GM12878 (cell line): ENCODE measurements at regions not wholly inside any gene's neighbourhood (a gene's known extent, or its start where the extent isn't known, plus 50 kb on each side); places are given as distances from the start of the nearest gene placed in this dataset.

Source experiments
- ATAC-seq: fragments of 200-7000 bp; cut with Tn5 transposase; 3 replicates; pipeline ENCODE4 v1.9.1; 2020; ENCODE audit warnings: mild to moderate bottlenecking, moderate library complexity
- BruUV-seq: library from RNA; stranded (reverse); fragments of 400-500 nt; replicated peaks from 2 replicates; lab custom pipeline; 2021; lab: Mats Ljungman, UMichigan
- CTCF ChIA-PET: fragments of 300-600 bp; sonication (Branson Sonifier 250); formaldehyde crosslinking; extraction: SDS; loops from one replicate; lab custom pipeline; 2021; ENCODE audit warnings: inconsistent platforms; lab: Yijun Ruan, JAX
- POLR2A ChIA-PET: fragments of 350-600 bp; formaldehyde crosslinking; extraction: SDS; loops from one replicate; lab custom pipeline; 2021; ENCODE audit warnings: inconsistent platforms; lab: Charles Lee
- RAD21 ChIA-PET: fragments of 300-600 bp; sonication (Branson Sonifier 250); formaldehyde crosslinking; loops from one replicate; lab custom pipeline; 2023; ENCODE audit warnings: antibody characterized with exemption; ENCODE audit not compliant: unreplicated experiment; lab: Charles Lee
- SMC1A ChIA-PET: fragments of 300-600 bp; sonication (Branson Sonifier 250); formaldehyde crosslinking; loops from one replicate; lab custom pipeline; 2023; ENCODE audit not compliant: unreplicated experiment, uncharacterized antibody; lab: Charles Lee
- DNase-seq: peaks from one replicate; pipeline ENCODE4 v3.0.0-alpha.2; 2011; ENCODE audit warnings: low read depth, low spot score
- FAIRE-seq: peaks from 3 replicates; lab custom pipeline; 2011; peaks lifted over from hg19 to GRCh38; lab: Jason Lieb, UNC
- H2AFZ ChIP-seq: 2 replicates; pipeline ENCODE4 v1.6.0; 2011; ENCODE audit warnings: low read depth, low read length, control low read depth; ENCODE audit not compliant: control insufficient read depth
- H3K27ac ChIP-seq: 2 replicates; pipeline ENCODE4 v1.5.1; 2011; ENCODE audit warnings: control low read depth; ENCODE audit not compliant: control insufficient read depth, insufficient read depth
- H3K27me3 ChIP-seq, 2 experiments: replicated peaks in 1 of 2; 2 replicates each; pipeline versions ENCODE4 v1.6.0 to v1.6.1; 2011; ENCODE audit warnings: low read length in 1 of 2; ENCODE audit not compliant: control insufficient read depth in 2 of 2, insufficient read depth in 2 of 2
- H3K36me3 ChIP-seq, 2 experiments: 2 replicates each; pipeline ENCODE4 v1.5.1; 2011; ENCODE audit warnings: low read length in 1 of 2; ENCODE audit not compliant: control insufficient read depth in 2 of 2, insufficient read depth in 2 of 2
- H3K4me1 ChIP-seq: 2 replicates; pipeline ENCODE4 v1.6.1; 2011; ENCODE audit warnings: mild to moderate bottlenecking, low read length, moderate library complexity, mixed read lengths; ENCODE audit not compliant: control insufficient read depth, insufficient read depth
- H3K4me2 ChIP-seq: 2 replicates; pipeline ENCODE4 v1.6.0; 2011; ENCODE audit warnings: control low read depth; ENCODE audit not compliant: control insufficient read depth, insufficient read depth
- H3K4me3 ChIP-seq: fragments of 200-600 bp; sonication (generic); 2 replicates; pipeline ENCODE4 v1.5.1; 2016
- H3K79me2 ChIP-seq: 2 replicates; pipeline ENCODE4 v1.6.0; 2011; ENCODE audit warnings: low read length; ENCODE audit not compliant: control insufficient read depth, insufficient read depth
- H3K9ac ChIP-seq: 2 replicates; pipeline ENCODE4 v1.8.0; 2011; ENCODE audit warnings: low read length, control low read depth, mixed read lengths; ENCODE audit not compliant: control insufficient read depth, insufficient read depth
- H3K9me3 ChIP-seq: replicated peaks from 3 replicates; pipeline ENCODE4 v1.5.1; 2011; ENCODE audit warnings: mild to moderate bottlenecking, low read length; ENCODE audit not compliant: control insufficient read depth, insufficient read depth
- H4K20me1 ChIP-seq: 2 replicates; pipeline ENCODE4 v1.6.0; 2011; ENCODE audit not compliant: control insufficient read depth, insufficient read depth
- BACH1 ChIP-seq: fragments of 450-650 bp; IDR thresholded peaks from 2 replicates; pipeline ENCODE4 v1.6.1; 2017; ENCODE audit warnings: mild to moderate bottlenecking, borderline replicate concordance
- CBFB ChIP-seq: IDR thresholded peaks from 2 replicates; pipeline ENCODE4 v1.6.1; 2016; ENCODE audit warnings: antibody characterized with exemption, low read depth
- EED ChIP-seq: sonication (generic); IDR thresholded peaks from 2 replicates; pipeline ENCODE4 v1.6.1; 2016; ENCODE audit warnings: antibody characterized with exemption, low read depth
- FOXK2 ChIP-seq: fragments of 450-650 bp; IDR thresholded peaks from 2 replicates; pipeline ENCODE4 v1.6.1; 2017; ENCODE audit warnings: mild to moderate bottlenecking, moderate library complexity
- FOXM1 ChIP-seq: IDR thresholded peaks from 2 replicates; pipeline ENCODE4 v1.6.1; 2012; ENCODE audit warnings: low read depth, mild to moderate bottlenecking, inconsistent platforms, low read length, moderate library complexity
- KAT2A ChIP-seq: conservative IDR thresholded peaks from 2 replicates; pipeline ENCODE4 v1.6.1; 2011; ENCODE audit warnings: low read depth, low read length; ENCODE audit not compliant: control insufficient read depth
- MEF2B ChIP-seq: fragments of 450-650 bp; IDR thresholded peaks from 2 replicates; pipeline ENCODE4 v1.6.1; 2018; ENCODE audit warnings: mild to moderate bottlenecking, moderate library complexity; ENCODE audit not compliant: partially characterized antibody, poor library complexity, severe bottlenecking
- MYB ChIP-seq: fragments of 150-350 bp; IDR thresholded peaks from 2 replicates; pipeline ENCODE4 v1.6.1; 2014; ENCODE audit warnings: mild to moderate bottlenecking, low read depth, low read length, borderline replicate concordance
- NFYA ChIP-seq: IDR thresholded peaks from 2 replicates; pipeline ENCODE4 v1.6.1; 2011; ENCODE audit warnings: low read depth, mild to moderate bottlenecking, low read length, improper control_type of control experiment, borderline replicate concordance
- NKRF ChIP-seq: fragments of 450-650 bp; conservative IDR thresholded peaks from 2 replicates; pipeline ENCODE4 v1.6.1; 2017; ENCODE audit warnings: mild to moderate bottlenecking, moderate library complexity
- PAX5 ChIP-seq: IDR thresholded peaks from 2 replicates; pipeline ENCODE4 v1.6.1; 2011; ENCODE audit warnings: low read depth, low read length, borderline replicate concordance
- PAX8 ChIP-seq: fragments of 450-650 bp; IDR thresholded peaks from 2 replicates; pipeline ENCODE4 v1.6.1; 2017; ENCODE audit warnings: mild to moderate bottlenecking, moderate library complexity
- SUZ12 ChIP-seq: fragments of 200-600 bp; sonication (generic); IDR thresholded peaks from one replicate; pipeline ENCODE4 v1.6.1; 2018; ENCODE audit warnings: antibody characterized with exemption, mild to moderate bottlenecking; ENCODE audit not compliant: unreplicated experiment
- ZNF217 ChIP-seq: fragments of 450-650 bp; IDR thresholded peaks from 2 replicates; pipeline ENCODE4 v1.6.1; 2017; ENCODE audit warnings: antibody characterized with exemption, mild to moderate bottlenecking
- ZNF24 ChIP-seq: fragments of 450-650 bp; IDR thresholded peaks from 2 replicates; pipeline ENCODE4 v1.6.1; 2017; ENCODE audit warnings: antibody characterized with exemption, mild to moderate bottlenecking
- ZNF274 ChIP-seq: IDR thresholded peaks from one replicate; pipeline ENCODE4 v1.8.0; 2011; ENCODE audit not compliant: insufficient read length, insufficient read depth
- WGBS: methylation state at CpG from one replicate; pipeline ENCODE4 v1.1.6; 2016; ENCODE audit warnings: low lambda C conversion rate; ENCODE audit not compliant: insufficient replicate concordance, insufficient coverage; ENCODE audit errors: missing lambda C conversion rate; 5-methylcytosine and 5-hydroxymethylcytosine counted together
- in situ Hi-C: fragments of 300-500 bp; cut with MboI; formaldehyde crosslinking; loops from 9 replicates; pipeline ENCODE4 v1.14.3; 2018; ENCODE audit warnings: mixed read lengths
- intact Hi-C: fragments of 100-400 bp; cut with micrococcal nuclease; formaldehyde crosslinking; loops from one replicate; pipeline ENCODE4 v1.14.2; 2022; ENCODE audit not compliant: unreplicated experiment
- TF ChIP-seq, protein P1 (sequence below): fragments of 450-650 bp; IDR thresholded peaks from 2 replicates; pipeline ENCODE4 v1.6.1; 2014; ENCODE audit warnings: mild to moderate bottlenecking

DNA sequence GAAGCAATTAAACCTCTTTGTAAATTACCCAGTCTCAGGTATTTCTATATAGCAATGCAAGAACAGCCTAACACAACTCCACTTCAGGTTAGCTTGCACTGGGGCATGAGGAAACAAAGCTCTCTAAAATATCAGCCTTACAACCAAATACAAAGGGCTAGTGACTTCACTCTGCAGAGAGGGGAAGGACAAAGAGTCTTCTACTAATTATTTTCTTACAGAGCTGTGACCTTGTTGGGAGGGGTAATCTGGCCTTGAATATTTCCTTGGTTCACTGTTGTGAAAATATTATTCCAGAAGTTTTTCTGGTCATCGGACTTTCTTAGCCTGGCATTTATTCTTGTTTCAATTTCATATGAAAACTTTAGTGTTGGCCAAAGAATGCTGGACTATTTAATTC, 334.4 kb upstream of the CTNNB1 start:
- Histone ChIP-seq H3K9ac (no peak overlapping the region), H3K27me3 (no peaks in the 10 kb centered on the region), H3K79me2 (no peaks in the 10 kb centered on the region), H2AFZ (no peak overlapping the region), H3K9me3 (no peaks in the 10 kb centered on the region; the same call in 2 of the 3 replicates), H3K4me2 (no peak overlapping the region), H3K36me3 (no peaks in the 10 kb centered on the region), H4K20me1 (no peaks in the 10 kb centered on the region), H3K27ac (no peak overlapping the region), H3K4me3 (no peak overlapping the region), H3K4me1 (no peaks in the 10 kb centered on the region)
- SMC1A ChIA-PET = no interaction called here
- POLR2A ChIA-PET = no interaction called here
- DNase-seq (no peak), FAIRE-seq (no peak), ATAC-seq (no peak)
- TF ChIP-seq MYB (no peak), FOXM1 (no peak), MEF2B (no peak), PAX8 (no peak)
- 33% methylated on average over 1 of the region's 1 CpG for WGBS
- no TSS peak for BruUV-seq
- RAD21 ChIA-PET = no interaction called here
- intact Hi-C loops (no loop called here), in situ Hi-C loops (no loop called here)
- CTCF ChIA-PET = interaction anchor here (0.7 kb wide), 1 partner anchor 594 kb away, joined by 3 read pairs; no protein-coding TSS in a partner anchor

GRCh38 chr3:40867797-40868196, 331.5 kb upstream of the CTNNB1 start:
- 68% methylated on average over 3 of the region's 3 CpGs for WGBS
- no peaks in the 10 kb centered on the region for H4K20me1 ChIP-seq
- POLR2A ChIA-PET = no interaction called here
- TF ChIP-seq ZNF274 (no peak), EED (no peak), BACH1 (no peak), NFYA (no peak), CBFB (no peak), ZNF217 (no peak), FOXK2 (no peak), ZNF24 (no peak), SUZ12 (no peak), PAX5 (no peak), NKRF (no peak), KAT2A (no peak)
- TF ChIP-seq, protein P1, sequence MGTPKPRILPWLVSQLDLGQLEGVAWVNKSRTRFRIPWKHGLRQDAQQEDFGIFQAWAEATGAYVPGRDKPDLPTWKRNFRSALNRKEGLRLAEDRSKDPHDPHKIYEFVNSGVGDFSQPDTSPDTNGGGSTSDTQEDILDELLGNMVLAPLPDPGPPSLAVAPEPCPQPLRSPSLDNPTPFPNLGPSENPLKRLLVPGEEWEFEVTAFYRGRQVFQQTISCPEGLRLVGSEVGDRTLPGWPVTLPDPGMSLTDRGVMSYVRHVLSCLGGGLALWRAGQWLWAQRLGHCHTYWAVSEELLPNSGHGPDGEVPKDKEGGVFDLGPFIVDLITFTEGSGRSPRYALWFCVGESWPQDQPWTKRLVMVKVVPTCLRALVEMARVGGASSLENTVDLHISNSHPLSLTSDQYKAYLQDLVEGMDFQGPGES = no peak

More at GRCh38 chr3:40867797-40868196, 331.5 kb upstream of the CTNNB1 start:
- no peak for DNase-seq
- Histone ChIP-seq H3K4me2 (no peak overlapping the region), H3K36me3 (no peaks in the 10 kb centered on the region), H3K9ac (no peak overlapping the region), H3K4me1 (no peaks in the 10 kb centered on the region), H3K27ac (no peak overlapping the region), H3K27me3 (no peaks in the 10 kb centered on the region), H3K9me3 (no peaks in the 10 kb centered on the region; the same call in 2 of the 3 replicates), H3K79me2 (no peaks in the 10 kb centered on the region), H2AFZ (no peak overlapping the region), H3K4me3 (no peak overlapping the region)
- no peak for FAIRE-seq
- RAD21 ChIA-PET = no interaction called here
- CTCF ChIA-PET = interaction anchor here (0.6 kb wide), 1 partner anchor 274 kb away, joined by 4 read pairs; no protein-coding TSS in a partner anchor
- no TSS peak for BruUV-seq
- no peak for ATAC-seq
- SMC1A ChIA-PET = no interaction called here
- in situ Hi-C loops = no loop called here
- intact Hi-C loops = no loop called here
